Hematopoietic multipotent progenitor cell treated with erythropoietin and hydrocortisone succinate and interleukin-3 and kit ligand, for 15 days (in vitro differentiated cells): ENCODE measurements at regions not wholly inside any gene's neighbourhood (a gene's known extent, or its start where the extent isn't known, plus 50 kb on each side); places are given as distances from the start of the nearest gene placed in this dataset.
"Not testable (repeated sequence)": the region's sequence is repeated elsewhere in the genome, so short reads cannot be mapped to it uniquely, and the experiment has no call there.

Experiments used
- DNase-seq: peaks from one replicate; pipeline ENCODE4 v3.0.0-alpha.2; 2015; ENCODE audit warnings: low spot score

- no peak for DNase-seq
Measured at GRCh38 chr1:29413661-29414060, 177.3 kb downstream of the PTPRU start.

GRCh38 chr1:29412591-29412990 lies 176.3 kb downstream of the PTPRU start:
- no peak for DNase-seq

- no peak for DNase-seq
Measured at GRCh38 chr1:29410476-29410875, 174.2 kb downstream of the PTPRU start.

GRCh38 chr1:29409616-29410015 lies 173.3 kb downstream of the PTPRU start:
- no peak for DNase-seq

- no peak for DNase-seq
Measured at GRCh38 chr1:29408831-29409605, 172.7 kb downstream of the PTPRU start.

- DNase-seq, result no peak
Measured at GRCh38 chr1:29406814-29407213, 170.5 kb downstream of the PTPRU start.

GRCh38 chr1:29400203-29400602 lies 163.9 kb downstream of the PTPRU start:
- DNase-seq, result not testable (repeated sequence)

GRCh38 chr1:29399465-29399864 lies 163.1 kb downstream of the PTPRU start:
- no peak for DNase-seq

- no peak for DNase-seq
Measured at GRCh38 chr1:29398431-29398830, 162.1 kb downstream of the PTPRU start.

GRCh38 chr1:29397981-29398380 lies 161.7 kb downstream of the PTPRU start:
- no peak for DNase-seq

GRCh38 chr1:29397256-29397590 lies 160.9 kb downstream of the PTPRU start:
- no peak for DNase-seq

- DNase-seq, result no peak
Measured at GRCh38 chr1:29396438-29397255, 160.3 kb downstream of the PTPRU start.

GRCh38 chr1:29395736-29396437 lies 159.6 kb downstream of the PTPRU start:
- DNase-seq, result no peak

- no peak for DNase-seq
Measured at GRCh38 chr1:29394521-29395225, 158.4 kb downstream of the PTPRU start.

GRCh38 chr1:29393451-29393826 lies 157.1 kb downstream of the PTPRU start:
- DNase-seq, result no peak

GRCh38 chr1:29392486-29393450 lies 156.4 kb downstream of the PTPRU start:
- no peak for DNase-seq

- DNase-seq, result no peak
Measured at GRCh38 chr1:29392036-29392435, 155.7 kb downstream of the PTPRU start.

GRCh38 chr1:29391362-29391880 lies 155.1 kb downstream of the PTPRU start:
- DNase-seq, result no peak

GRCh38 chr1:29390491-29391361 lies 154.4 kb downstream of the PTPRU start:
- DNase-seq, result no peak

- no peak for DNase-seq
Measured at GRCh38 chr1:29390075-29390474, 153.8 kb downstream of the PTPRU start.
